NCI-H2081 (cell line): ENCODE measurements at regions not wholly inside any gene's neighbourhood (a gene's known extent, or its start where the extent isn't known, plus 50 kb on each side); places are given as distances from the start of the nearest gene placed in this dataset.

Source experiments
- DNase-seq, 2 experiments: peaks; one replicate each; lab custom pipeline; 2025; lab: John Stamatoyannopoulos, UW

GRCh38 chr9:86659413-86660046, 287.8 kb downstream of the GAS1 start:
- no peak for DNase-seq

GRCh38 chr9:86655147-86655546, 292.2 kb downstream of the GAS1 start:
- no peak for DNase-seq

GRCh38 chr9:86653466-86653865, 293.8 kb downstream of the GAS1 start:
- DNase-seq = no peak

GRCh38 chr9:86652736-86653135, 294.6 kb downstream of the GAS1 start:
- no peak for DNase-seq

- no peak for DNase-seq
Observed at GRCh38 chr9:86649913-86650312, 295.7 kb upstream of the TUT7 start.

GRCh38 chr9:86648828-86649170, 294.6 kb upstream of the TUT7 start:
- no peak for DNase-seq

GRCh38 chr9:86648156-86648827, 294.1 kb upstream of the TUT7 start:
- no peak for DNase-seq

GRCh38 chr9:86645303-86645702, 291.1 kb upstream of the TUT7 start:
- no peak for DNase-seq

GRCh38 chr9:86644675-86645034, 290.4 kb upstream of the TUT7 start:
- DNase-seq = no peak

GRCh38 chr9:86643946-86644674, 289.9 kb upstream of the TUT7 start:
- DNase-seq = no peak

GRCh38 chr9:86642721-86643120, 288.5 kb upstream of the TUT7 start:
- no peak for DNase-seq

GRCh38 chr9:86641970-86642369, 287.8 kb upstream of the TUT7 start:
- no peak for DNase-seq

GRCh38 chr9:86639899-86640379, 285.7 kb upstream of the TUT7 start:
- DNase-seq = no peak

- no peak for DNase-seq
Observed at GRCh38 chr9:86639287-86639686, 285.1 kb upstream of the TUT7 start.

- DNase-seq = no peak
Observed at GRCh38 chr9:86638109-86638508, 283.9 kb upstream of the TUT7 start.

GRCh38 chr9:86637515-86637914, 283.3 kb upstream of the TUT7 start:
- no peak for DNase-seq

GRCh38 chr9:86636519-86636918, 282.3 kb upstream of the TUT7 start:
- no peak for DNase-seq

- DNase-seq = no peak
Observed at GRCh38 chr9:86636038-86636437, 281.8 kb upstream of the TUT7 start.

- DNase-seq = no peak
Observed at GRCh38 chr9:86634501-86634900, 280.3 kb upstream of the TUT7 start.

GRCh38 chr9:86633945-86634344, 279.7 kb upstream of the TUT7 start:
- DNase-seq = no peak

- DNase-seq = no peak
Observed at GRCh38 chr9:86632537-86632936, 278.3 kb upstream of the TUT7 start.

GRCh38 chr9:86629530-86629929, 275.3 kb upstream of the TUT7 start:
- DNase-seq = no peak

- no peak for DNase-seq
Observed at GRCh38 chr9:86626802-86627201, 272.6 kb upstream of the TUT7 start.
